Gastroesophageal sphincter (tissue), 3 donors: ENCODE measurements at regions not wholly inside any gene's neighbourhood (a gene's known extent, or its start where the extent isn't known, plus 50 kb on each side); places are given as distances from the start of the nearest gene placed in this dataset.

Experiments used
- POLR2AphosphoS5 ChIP-seq: sonication (generic); formaldehyde crosslinking; IDR thresholded peaks from one replicate; pipeline ENCODE4 v1.6.1; 2017; ENCODE audit warnings: antibody characterized with exemption
- TF ChIP-seq, protein P1 (sequence below), 4 experiments: fragments of 200-600 bp in 2 of 4; fragments of 450-650 bp in 2 of 4; sonication (generic) in 1 of 4; IDR thresholded peaks; one replicate each; pipeline ENCODE4 v1.5.1; 2017 to 2019; ENCODE audit warnings: antibody characterized with exemption in 4 of 4, mild to moderate bottlenecking in 2 of 4, moderate library complexity in 2 of 4

DNA sequence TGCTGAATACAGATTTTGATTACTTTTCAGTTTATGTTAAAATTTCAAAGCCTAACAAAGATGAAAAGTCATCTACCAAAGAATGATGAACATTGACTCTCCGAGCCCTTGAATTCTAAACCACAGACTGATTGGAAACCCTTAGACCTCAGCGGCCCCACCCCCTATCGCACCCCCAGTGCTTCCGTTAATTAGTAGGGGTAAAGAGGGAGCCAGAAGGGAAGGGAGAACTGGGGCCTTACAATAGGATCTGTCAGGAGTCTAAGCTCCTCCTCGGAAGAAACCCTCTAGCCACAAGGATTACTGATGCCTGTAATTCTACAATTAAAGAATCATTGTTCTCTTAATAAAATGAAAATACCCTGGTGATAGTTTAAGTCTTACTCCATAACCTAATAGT is 79.7 kb upstream of the JARID2 start:
- TF ChIP-seq, protein P1, sequence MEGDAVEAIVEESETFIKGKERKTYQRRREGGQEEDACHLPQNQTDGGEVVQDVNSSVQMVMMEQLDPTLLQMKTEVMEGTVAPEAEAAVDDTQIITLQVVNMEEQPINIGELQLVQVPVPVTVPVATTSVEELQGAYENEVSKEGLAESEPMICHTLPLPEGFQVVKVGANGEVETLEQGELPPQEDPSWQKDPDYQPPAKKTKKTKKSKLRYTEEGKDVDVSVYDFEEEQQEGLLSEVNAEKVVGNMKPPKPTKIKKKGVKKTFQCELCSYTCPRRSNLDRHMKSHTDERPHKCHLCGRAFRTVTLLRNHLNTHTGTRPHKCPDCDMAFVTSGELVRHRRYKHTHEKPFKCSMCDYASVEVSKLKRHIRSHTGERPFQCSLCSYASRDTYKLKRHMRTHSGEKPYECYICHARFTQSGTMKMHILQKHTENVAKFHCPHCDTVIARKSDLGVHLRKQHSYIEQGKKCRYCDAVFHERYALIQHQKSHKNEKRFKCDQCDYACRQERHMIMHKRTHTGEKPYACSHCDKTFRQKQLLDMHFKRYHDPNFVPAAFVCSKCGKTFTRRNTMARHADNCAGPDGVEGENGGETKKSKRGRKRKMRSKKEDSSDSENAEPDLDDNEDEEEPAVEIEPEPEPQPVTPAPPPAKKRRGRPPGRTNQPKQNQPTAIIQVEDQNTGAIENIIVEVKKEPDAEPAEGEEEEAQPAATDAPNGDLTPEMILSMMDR (IDR thresholded peaks at IDR 0.05) = no peak
- TF ChIP-seq POLR2AphosphoS5 = no peak
